Activated CD4-positive, alpha-beta T cell treated with anti-CD3 and anti-CD28 coated beads for 24 hours (primary cell): ENCODE measurements at regions not wholly inside any gene's neighbourhood (a gene's known extent, or its start where the extent isn't known, plus 50 kb on each side); places are given as distances from the start of the nearest gene placed in this dataset.
"Not testable (repeated sequence)": the region's sequence is repeated elsewhere in the genome, so short reads cannot be mapped to it uniquely, and the experiment has no call there.

Experiments used
- DNase-seq, 2 donors: peaks; one replicate each; pipeline ENCODE4 v3.0.0-alpha.2; 2020; ENCODE audit warnings: low read depth in 2 of 2

DNA sequence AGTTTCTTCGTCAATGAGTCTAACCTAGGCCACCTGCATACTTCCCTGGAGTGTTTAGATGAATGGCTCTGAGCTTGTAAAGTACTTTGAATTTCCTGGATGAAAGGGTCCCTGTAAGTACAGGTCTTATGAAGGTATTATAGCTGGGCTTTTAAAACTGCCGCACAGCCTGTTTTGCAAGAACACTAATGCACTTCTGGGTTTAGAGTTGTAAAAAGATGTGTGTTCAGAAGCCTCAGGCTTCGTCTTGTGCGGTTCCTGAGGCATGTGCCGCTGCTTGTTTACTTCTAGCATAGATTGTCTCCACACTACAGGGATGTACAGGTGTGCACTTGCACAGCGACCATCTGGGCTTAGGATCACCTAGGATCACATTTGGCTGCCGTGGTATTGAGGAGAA lies 324.5 kb downstream of the SOX4 start:
- no peak for DNase-seq

DNA sequence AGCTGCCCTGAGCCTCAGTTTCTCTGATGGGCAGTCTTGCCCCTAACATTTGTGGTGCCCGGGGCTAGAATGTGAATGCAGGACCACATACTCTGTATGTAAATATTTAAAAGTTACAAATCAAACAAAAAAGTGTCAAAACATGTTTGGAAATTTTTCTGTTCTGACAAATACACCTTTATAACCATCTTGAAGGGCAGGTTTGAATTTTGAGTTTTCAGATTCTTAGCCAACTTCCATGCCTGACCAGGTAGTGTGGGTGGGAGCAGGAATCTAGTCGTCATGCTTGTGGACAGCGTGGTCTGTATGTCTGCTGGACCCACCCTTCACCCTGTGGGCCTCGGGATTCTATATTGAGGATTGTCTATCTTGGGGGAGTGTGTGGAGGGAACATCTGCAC lies 325.1 kb downstream of the SOX4 start:
- DNase-seq, result no peak

DNA sequence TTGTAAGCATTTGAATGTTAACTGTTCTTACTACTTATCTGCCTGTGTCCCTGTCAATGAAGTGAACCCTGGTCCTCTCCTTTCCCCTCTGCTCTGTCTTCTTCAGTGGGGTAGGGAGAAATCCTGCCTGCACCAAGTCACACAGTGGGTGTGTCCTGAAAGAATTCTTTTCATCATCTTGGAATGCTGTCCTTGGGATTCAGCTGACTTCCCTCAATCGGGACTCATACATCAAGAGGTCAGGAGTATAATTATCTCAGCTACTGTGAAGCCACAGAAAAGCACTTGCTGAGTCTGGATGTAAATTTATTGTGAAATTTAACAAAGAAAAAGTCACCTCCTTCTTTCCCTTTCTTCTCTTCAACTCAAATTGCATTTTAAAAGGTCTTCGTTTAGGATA lies 328.5 kb downstream of the SOX4 start:
- no peak for DNase-seq

DNA sequence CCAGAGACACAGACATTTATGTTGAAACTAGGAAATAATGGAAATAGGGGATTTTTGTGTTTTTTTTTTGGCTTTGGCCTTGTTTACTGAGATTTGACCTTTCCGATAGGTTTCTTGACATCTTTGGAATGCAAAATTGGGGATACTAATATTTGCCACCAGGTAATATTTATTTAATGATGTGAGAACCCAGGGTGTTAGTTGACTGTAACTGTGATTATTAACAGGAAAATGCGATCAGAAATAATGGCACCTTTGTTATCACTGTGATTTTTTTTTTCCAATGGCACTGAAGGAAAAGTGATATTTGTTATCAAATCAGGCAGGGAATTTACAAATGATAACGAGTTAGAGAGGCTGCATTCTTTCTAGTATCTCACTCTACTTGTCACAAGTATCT lies 330.5 kb downstream of the SOX4 start:
- DNase-seq, result no peak

DNA sequence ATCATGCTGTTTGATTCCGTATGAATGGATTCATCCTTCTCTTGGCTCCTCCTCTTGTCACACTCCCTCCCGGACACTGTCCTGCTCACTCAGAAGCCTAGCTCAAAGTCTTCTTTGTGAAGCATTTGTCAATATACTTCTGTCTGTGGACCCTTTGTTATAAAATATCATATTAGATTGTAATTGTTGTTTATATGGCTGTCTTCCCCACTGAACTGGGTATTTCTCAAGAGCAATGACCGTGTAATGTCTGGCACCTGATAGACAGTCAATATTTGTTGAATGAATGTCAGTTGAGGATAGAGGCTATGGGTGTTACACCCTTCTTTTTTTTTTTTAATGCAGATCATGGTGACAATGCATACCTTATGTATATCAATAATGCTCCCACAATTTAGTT lies 335.3 kb downstream of the SOX4 start:
- no peak for DNase-seq

DNA sequence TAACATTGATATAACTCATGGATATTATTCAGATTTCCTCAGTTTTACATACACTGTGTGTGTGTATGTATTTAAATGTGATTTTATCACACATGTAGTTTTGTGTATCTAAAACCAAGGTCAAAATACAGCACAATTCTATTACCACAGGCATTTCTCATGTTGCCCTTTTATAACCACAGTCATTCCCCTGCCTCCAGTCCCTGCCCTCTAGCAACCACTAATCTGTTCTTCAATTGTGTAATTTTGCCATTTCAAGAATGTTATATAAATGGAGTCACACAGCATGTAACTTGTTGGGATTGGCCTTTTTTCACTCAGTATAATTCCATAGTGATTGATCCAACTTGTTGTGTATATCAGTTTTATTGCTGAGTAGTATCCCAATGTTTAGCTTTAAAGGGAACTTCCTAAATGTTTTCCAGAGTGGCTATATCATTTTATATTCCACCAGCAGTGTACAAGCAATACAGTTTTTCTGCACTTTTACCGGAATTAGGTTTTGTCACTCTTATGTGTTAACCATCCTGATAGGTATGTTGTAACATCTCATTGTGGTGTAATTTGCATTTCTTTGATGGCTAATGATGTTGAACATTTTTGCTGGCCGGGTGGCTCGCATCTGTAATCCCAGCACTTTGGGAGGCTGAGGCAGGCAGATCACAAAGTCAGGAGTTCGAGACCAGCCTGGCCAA lies 338.2 kb downstream of the SOX4 start:
- DNase-seq, result no peak

DNA sequence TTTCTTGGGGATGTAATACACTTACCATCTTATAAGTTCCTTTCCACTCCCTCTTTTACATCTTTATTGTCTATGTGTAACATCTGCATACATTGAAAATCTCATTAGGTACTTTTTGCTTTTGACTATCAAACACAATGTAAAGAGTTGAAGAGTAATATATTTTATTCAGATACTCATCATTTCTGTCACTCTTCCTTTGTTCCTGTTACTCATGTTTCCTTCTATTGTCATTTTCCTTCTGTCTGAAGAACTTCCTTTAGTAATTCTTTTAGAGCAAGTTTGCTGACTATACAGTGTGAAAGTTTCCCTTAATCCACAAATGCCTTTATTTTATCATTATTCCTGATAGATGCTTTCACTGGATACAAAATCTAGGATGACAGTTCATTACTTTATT lies 339.8 kb downstream of the SOX4 start:
- no peak for DNase-seq

DNA sequence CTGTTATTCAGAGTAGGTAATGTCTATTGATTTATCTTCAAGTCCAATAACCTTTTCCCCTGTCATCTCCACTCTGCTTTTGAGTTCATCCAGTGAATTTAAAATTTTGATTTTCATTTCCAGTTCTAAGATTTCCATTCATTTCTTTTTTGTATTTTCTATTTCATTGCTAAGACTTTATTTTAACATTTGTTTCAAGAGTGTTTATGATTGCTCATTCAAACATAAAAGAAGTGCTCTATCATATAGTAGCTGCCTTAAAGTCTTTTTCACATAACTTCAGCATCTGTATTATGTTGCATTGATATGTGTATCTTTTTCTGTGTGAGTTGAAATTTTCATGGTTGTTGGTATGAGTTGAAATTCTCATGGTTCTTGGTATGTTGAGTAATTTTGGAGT lies 341.6 kb downstream of the SOX4 start:
- DNase-seq, result no peak

DNA sequence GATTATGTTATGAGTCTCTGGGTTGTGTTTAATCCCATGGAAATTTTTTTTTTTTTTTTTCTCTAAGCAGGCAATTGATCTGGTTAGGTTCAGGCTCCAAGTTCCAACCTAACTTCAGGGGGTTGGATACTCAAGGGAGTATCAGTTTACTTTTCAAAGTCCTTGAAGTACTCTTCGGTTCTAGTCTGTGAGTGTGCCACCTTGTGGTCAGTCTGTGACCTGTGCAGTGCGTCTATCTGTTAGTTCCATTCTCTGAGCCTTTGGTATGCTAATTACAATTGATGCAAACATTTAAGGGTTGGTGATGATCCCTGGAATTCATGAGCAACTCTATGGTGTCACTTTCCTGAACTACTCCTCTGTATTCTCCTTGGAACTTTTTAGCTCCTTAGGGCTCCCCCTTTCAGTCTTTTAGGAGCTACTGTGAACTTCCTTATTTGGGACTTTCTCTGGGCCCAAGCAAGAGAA lies 342.0 kb downstream of the SOX4 start:
- no peak for DNase-seq

DNA sequence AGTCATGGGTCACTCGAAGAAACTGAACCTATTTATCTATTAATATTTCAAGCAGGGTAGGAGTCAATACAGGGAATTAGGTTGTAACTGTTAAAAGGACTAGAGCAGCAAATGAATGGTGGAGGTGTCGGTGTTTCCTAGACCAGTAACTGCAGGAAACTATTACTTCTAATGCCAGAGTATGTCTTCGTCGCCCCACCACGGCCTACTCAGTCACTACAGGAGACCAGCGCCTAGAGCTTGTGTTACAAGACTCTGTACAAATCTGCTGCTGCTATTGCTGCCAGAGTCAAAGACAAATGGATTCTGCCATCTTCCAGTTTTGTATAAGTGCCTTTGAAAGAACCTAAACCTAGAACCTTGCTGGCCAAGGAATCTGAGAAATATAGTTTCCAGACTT lies 343.9 kb downstream of the SOX4 start:
- DNase-seq, result no peak

DNA sequence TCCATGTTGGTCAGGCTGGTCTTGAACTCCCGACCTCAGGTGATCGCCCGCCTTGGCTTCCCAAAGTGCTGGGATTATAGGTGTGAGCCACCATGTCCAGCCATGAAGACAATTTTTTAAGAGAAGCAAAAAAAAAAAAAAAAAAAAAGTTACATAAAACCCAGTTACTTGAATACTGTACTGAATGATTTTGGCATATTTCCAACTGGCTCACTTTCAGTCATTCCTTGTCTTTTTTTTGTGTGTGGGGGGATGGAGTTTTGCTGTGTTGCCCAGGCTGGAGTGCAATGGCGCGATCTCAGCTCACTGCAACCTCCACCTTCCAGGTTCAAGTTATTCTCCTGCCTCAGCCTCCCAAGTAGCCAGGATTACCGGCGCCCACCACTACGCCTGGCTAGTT lies 345.5 kb downstream of the SOX4 start:
- not testable (repeated sequence) for DNase-seq

DNA sequence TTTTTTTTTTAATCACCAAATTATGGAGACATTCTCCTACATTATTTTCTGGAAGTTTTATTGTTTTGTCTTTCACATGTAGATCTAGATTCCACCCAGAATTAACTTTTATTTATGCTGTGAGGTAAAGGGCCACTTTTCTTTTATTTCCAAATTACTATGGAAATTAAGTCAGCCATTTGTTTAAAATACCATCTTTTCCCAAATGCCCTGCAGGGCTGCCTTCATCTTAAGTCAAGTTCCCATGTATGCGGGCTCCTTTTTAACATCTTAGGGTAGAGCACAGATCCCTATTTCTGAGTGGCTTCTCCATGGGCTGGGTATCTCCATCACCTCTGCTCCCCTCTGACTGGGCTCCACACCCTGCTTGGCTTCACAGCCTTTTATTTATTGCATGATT lies 348.4 kb downstream of the SOX4 start:
- no peak for DNase-seq

DNA sequence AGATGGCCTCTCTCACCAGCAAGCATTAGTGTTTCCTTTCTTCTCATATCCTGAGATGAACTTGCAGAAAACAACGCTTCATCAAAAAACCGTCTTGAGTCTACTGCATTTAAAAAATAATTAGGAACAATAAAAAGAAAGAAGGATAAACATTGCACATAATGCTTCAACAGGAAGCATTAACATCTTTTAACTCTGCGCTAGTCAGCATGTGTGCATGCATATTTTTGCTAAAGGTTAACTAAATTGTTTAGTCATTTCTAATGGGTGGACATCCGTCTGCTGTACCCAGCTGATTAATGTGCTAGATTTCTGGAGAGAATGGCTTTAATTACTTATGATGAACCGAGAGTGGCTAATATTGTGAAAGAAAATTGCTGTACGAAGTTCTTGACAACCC lies 349.3 kb downstream of the SOX4 start:
- DNase-seq, result no peak

DNA sequence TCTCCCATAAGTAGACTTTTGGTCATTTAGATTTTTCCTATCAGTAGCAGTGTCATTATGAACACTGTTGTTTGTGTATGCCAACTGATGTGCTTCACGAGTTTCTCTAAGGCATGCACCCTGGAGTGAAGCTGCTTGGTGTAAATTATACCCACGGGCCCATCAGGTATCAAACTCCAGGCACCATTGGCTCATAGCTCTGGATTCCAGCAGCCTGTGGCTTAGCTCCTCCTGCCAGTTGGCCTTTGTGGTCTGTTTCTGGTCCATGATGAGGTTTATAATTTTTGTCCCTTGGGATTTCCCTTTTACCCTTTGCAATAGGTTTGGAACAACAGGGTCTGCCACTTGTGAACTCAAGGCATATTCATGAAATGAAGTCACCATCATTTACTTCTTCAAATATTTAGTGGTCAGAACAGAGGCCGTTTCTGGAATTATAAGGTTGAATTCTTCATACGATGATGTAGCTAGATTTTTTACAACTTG lies 350.5 kb downstream of the PRL start:
- DNase-seq, result no peak

DNA sequence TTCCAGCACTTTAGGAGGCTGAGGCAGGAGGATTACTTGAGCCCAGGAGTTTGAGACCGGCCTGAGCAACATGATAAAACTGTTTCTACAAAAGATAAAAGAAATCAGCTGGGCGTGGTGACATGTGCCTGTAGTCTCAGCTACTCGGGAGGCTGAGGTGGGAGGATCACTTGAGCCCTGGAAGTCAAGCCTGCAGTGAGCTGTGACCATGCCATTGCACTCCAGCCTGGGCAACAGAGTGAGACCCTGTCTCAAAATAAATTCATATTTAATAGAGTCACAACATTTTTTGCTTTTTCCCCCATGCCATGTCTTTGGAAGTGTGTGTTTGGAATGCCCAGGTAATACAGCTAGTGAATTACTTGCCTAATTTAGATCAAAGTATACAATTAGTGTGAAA lies 349.6 kb downstream of the PRL start:
- not testable (repeated sequence) for DNase-seq

DNA sequence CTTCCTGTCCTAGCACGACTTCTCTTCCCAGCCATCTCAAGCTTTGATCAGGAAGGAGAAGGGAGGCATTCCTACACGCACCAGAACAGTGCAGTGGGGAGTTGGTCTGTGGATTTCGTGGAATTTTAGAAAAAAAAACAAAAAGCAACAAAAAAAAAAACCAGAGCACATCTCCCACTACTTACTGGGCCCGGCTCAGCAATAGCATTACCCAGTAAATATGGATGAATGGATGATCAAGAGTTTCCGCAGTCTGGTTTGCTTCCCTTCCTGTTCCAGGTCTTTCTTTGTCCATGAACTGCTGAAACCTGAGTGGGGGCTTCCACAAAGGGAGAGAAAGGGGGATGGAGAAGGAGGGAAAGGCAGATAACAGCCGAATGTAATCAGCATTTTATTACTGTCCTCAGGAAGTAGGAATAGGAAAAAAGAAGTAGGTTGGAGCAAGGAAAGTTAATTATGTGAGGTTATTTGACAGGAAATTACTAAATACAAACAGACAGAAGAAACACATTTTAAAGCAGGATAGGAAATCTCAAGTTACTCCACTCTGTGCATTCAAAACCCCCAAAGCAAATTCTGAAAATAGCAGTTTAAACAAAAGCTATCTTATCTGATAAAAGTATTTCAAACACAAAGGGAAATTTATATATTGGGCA lies 349.0 kb downstream of the PRL start:
- DNase-seq, result no peak

DNA sequence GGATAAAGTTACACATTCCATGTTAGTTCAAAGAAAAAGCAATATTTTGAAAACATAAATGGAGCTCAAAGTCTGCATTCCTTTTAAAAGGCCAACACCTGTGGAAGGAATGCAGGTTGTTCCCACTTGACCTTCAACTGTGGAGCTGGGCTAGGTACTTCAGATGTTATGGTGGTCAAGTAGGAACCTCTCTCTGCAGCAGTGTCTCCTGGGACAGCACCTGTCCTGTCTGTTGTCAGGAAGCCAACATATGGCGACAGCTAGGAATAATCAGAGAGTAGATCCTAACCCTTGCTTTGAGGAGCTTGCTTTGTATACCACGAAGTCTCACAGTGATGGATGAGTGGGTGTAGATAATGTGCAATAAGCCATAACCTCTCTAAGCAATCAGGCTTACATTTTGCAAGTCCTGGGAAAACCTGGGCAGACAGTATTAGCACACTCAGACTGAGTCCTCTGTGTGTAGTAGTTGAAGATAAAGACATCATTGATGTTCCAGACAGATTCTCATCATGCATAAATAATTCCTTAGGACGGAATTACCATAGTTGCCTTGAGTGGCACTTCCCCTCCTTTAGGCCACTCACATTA lies 347.5 kb downstream of the PRL start:
- DNase-seq, result no peak

DNA sequence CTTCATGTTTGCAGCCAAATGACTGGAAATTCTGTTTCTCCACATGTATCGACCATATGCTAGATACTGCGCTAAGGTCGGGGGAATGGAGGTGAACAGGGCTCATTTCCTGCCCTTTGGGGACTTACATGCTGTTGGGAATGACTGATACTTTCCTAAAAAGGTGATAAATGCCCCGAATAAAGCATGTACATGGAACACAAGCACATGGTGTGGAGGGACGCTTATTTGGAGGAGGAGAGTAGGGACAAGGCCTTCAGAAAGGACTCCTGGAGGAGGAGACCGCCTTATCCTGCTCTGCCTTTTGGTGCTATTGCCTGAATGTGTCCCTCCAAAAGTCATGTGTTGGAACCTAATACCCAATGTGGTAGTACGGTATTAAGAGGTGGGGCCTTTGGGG lies 344.5 kb downstream of the PRL start:
- no peak for DNase-seq

DNA sequence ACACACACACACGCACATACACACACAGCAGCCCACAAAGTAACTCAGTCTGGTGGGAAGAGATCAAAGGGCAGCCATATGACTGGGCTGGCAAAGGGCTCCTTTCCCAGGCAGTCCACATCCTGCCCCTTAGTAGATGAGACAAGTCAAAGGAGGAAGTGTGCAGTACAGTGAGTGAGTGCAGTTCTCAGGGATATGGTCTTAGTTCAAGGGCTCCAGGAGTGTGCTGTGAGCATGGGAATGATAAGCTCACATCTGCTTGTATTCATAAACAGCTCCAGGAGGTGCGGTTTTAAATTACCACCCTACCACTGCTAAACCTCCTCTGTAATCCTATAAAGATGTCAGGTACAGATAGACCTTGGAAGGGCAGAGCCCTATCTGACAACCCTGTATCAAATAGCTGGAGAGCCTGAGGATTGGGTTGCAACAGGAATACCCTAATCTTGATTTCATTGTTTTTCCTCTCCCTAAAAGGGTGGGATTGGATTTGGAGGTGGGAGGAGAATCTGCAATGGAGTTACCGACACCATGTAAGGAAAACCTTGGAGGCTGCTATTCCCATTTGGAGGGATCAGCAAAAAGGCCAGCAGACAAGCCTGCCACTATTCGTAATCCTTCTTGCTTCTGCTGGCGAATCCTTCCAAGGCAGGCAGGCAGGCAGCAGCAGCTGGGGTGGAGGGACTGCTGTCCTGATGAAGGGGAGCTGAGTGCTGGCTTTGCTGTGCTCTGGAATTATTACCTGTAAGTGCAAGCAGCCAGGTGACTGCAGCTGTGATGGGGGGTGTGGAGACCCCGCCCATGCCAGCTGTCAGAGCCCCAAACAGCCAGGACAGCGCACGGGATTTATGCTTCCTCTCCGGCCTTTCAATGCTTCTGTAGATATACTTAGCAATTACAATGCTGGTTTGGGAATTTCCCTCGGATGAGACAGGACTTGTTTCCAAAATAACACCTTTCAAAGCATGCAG lies 342.7 kb downstream of the PRL start:
- no peak for DNase-seq

DNA sequence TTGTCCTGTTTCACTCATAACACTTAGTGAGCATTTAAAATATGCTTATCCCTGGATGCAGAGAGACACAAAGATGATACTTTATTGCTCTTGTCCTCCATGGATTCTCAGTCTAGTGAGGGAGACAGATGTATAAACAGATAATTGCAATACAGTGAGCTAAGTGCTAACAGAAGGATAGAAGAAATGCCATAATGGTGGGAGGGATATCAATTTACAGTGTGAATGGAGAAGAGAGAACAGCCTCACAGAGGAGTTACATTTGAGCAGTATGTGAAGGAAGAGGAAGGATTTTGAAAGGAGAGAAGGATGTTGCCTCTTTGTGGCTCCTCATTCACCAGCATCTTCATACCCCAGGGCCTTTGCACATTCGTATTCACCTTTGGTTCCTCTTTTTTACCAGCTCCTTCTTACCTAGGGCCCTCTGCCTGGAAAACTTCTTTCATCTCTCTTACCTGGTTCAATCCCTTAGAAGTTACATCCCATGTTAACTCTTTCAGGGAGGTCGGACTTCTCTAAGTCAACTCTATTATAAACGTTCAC lies 341.7 kb downstream of the PRL start:
- DNase-seq, result no peak

DNA sequence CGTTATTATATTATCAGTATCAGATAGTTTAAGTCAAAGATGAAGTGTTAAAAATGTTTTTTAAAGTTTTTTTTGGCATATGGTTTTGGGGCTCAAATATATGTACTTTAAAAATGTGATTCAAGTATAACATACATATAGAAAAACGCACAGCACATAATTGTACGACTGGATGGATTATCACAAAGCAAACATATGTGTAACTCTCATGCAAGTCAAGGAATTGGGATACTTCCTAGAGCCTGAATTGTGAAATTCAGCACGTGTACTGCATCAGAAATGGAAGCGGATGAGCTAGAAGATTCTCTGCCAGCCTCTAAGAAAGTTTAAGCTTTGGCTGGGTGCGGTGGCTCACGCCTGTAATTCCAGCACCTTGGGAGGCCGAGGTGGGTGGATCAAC lies 340.9 kb downstream of the PRL start:
- DNase-seq, result no peak

DNA sequence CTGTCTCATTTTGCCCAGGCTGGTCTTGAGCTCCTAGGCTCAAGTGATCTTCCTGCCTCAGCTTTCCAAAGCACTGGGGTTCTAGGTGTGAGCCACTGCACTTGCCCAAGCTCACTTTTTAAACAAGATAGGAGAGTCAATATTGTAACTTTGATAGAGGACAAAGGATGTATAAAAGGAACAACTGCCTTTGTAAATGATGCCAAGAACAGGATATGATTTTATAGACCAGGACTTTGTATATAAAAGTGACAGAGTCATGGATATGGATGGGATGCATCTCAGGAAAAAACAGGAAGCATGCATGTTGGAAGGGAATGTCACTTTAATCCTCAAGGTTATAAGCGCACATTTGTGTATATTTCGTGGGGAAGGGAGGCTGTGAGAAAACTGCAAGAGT lies 338.4 kb downstream of the PRL start:
- DNase-seq, result no peak
